ENCODE measurements at regions not wholly inside any gene's neighbourhood (a gene's known extent, or its start where the extent isn't known, plus 50 kb on each side); places are given as distances from the start of the nearest gene placed in this dataset.

GRCh38 chr20:61043681-61044080 lies 208.4 kb upstream of the CDH4 start:
- Histone ChIP-seq H3K4me3 (ENCODE audit: low read depth, low read length) (no peak overlapping the region), H3K4me1 (ENCODE audit: control insufficient read depth, insufficient read depth, low read length) (no peaks in the 10 kb centered on the region), H3K36me3 (ENCODE audit: control insufficient read depth in 2 of 2, insufficient read depth in 1 of 2, low read length in 2 of 2) (no peaks in the 10 kb centered on the region), H3K27ac (ENCODE audit: extremely low read depth, low read depth, low read length) (no peak overlapping the region), H3K9me3 (ENCODE audit: control insufficient read depth, insufficient read depth, low read depth, low read length) (no peaks in the 10 kb centered on the region)
- CTCF ChIA-PET, result interaction anchor here (0.5 to 0.8 kb wide), 2 partner anchors 181 to 1230 kb away, joined by 3 read pairs; no protein-coding TSS in a partner anchor
- TF ChIP-seq ZNF23 (tag by site-specific recombination; IDR thresholded peaks at IDR 0.05; ENCODE audit: borderline replicate concordance) (no peak), ZSCAN30 (tag by site-specific recombination; IDR thresholded peaks at IDR 0.05) (no peak), ZNF302 (tag by site-specific recombination; IDR thresholded peaks at IDR 0.05; ENCODE audit: low read depth) (no peak), ZNF707 (tag by site-specific recombination; IDR thresholded peaks at IDR 0.05) (no peak), GLIS1 (tag by site-specific recombination; IDR thresholded peaks at IDR 0.05) (no peak), OVOL3 (tag by site-specific recombination; IDR thresholded peaks at IDR 0.05) (no peak), ZNF335 (tag by site-specific recombination; conservative IDR thresholded peaks at IDR 0.05) (no peak), SP3 (tag by site-specific recombination; IDR thresholded peaks at IDR 0.05) (no peak), KLF7 (tag by site-specific recombination; IDR thresholded peaks at IDR 0.05; ENCODE audit: borderline replicate concordance) (no peak)
- POLR2A ChIA-PET, result no interaction called here

DNA sequence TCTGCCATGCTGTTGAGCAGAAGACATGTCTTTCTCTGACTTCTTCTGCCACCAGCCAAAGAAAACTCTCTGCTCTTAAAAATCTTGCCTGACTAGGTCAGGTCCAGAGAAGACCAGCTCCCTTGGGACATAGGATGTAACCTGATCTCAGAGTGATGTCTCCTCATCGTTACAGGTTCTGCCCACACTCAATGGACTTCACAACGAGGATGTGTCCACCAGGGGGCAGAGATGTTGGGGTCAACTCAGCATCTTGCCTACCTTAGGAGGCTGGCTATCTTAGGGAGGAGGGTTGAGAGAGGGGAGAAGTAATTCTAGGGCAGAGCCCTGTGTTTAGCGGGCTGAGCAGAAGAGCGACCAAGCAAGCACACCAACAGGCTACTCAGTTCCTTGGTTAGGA lies 207.6 kb upstream of the CDH4 start:
- Histone ChIP-seq H3K27ac (ENCODE audit: extremely low read depth, low read depth, low read length) (no peak overlapping the region), H3K4me1 (ENCODE audit: control insufficient read depth, insufficient read depth, low read length) (no peaks in the 10 kb centered on the region), H3K36me3 (ENCODE audit: control insufficient read depth in 2 of 2, insufficient read depth in 1 of 2, low read length in 2 of 2) (no peaks in the 10 kb centered on the region), H3K9me3 (ENCODE audit: control insufficient read depth, insufficient read depth, low read depth, low read length) (no peaks in the 10 kb centered on the region), H3K4me3 (ENCODE audit: low read depth, low read length) (no peak overlapping the region)
- POLR2A ChIA-PET, result no interaction called here
- CTCF ChIA-PET, result interaction anchor here (0.6 to 0.8 kb wide), 2 partner anchors 181 to 640 kb away, joined by 3 to 6 read pairs; no protein-coding TSS in a partner anchor
- TF ChIP-seq ZNF561 (tag by site-specific recombination; IDR thresholded peaks at IDR 0.05; ENCODE audit: borderline replicate concordance) (no peak), ZNF350 (tag by site-specific recombination; IDR thresholded peaks at IDR 0.05) (no peak), ZBTB21 (tag by site-specific recombination; IDR thresholded peaks at IDR 0.05) (no peak), ZNF776 (tag by site-specific recombination; IDR thresholded peaks at IDR 0.05; ENCODE audit: borderline replicate concordance) (no peak), GLIS2 (tag by site-specific recombination; IDR thresholded peaks at IDR 0.05) (no peak), ZNF280C (tag by site-specific recombination; IDR thresholded peaks at IDR 0.05) (no peak), ZSCAN16 (tag by site-specific recombination; IDR thresholded peaks at IDR 0.05) (no peak), ZNF354C (tag by site-specific recombination; IDR thresholded peaks at IDR 0.05; ENCODE audit: borderline replicate concordance, low read depth) (no peak), SP7 (tag by site-specific recombination; IDR thresholded peaks at IDR 0.05) (no peak), KLF9 (tag by site-specific recombination; IDR thresholded peaks at IDR 0.05; ENCODE audit: low read depth) (no peak), GLI4 (tag by site-specific recombination; IDR thresholded peaks at IDR 0.05) (no peak), ZEB2 (tag by site-specific recombination; IDR thresholded peaks at IDR 0.05) (no peak)
- TF ChIP-seq, protein P1, sequence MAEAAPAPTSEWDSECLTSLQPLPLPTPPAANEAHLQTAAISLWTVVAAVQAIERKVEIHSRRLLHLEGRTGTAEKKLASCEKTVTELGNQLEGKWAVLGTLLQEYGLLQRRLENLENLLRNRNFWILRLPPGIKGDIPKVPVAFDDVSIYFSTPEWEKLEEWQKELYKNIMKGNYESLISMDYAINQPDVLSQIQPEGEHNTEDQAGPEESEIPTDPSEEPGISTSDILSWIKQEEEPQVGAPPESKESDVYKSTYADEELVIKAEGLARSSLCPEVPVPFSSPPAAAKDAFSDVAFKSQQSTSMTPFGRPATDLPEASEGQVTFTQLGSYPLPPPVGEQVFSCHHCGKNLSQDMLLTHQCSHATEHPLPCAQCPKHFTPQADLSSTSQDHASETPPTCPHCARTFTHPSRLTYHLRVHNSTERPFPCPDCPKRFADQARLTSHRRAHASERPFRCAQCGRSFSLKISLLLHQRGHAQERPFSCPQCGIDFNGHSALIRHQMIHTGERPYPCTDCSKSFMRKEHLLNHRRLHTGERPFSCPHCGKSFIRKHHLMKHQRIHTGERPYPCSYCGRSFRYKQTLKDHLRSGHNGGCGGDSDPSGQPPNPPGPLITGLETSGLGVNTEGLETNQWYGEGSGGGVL (tag by site-specific recombination; IDR thresholded peaks at IDR 0.05), result no peak
- TF ChIP-seq, protein P2, sequence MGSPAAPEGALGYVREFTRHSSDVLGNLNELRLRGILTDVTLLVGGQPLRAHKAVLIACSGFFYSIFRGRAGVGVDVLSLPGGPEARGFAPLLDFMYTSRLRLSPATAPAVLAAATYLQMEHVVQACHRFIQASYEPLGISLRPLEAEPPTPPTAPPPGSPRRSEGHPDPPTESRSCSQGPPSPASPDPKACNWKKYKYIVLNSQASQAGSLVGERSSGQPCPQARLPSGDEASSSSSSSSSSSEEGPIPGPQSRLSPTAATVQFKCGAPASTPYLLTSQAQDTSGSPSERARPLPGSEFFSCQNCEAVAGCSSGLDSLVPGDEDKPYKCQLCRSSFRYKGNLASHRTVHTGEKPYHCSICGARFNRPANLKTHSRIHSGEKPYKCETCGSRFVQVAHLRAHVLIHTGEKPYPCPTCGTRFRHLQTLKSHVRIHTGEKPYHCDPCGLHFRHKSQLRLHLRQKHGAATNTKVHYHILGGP (tag by site-specific recombination; IDR thresholded peaks at IDR 0.05), result no peak

Data from HEK293 (cell line).